Panc1 (cell line): ENCODE measurements at regions not wholly inside any gene's neighbourhood (a gene's known extent, or its start where the extent isn't known, plus 50 kb on each side); places are given as distances from the start of the nearest gene placed in this dataset.

Source experiments
- ATAC-seq: fragments of 200-7000 bp; cut with Tn5 transposase; 2 replicates; pipeline ENCODE4 v1.9.1; 2020; ENCODE audit warnings: mild to moderate bottlenecking, moderate library complexity
- BruUV-seq: library from RNA; stranded (reverse); fragments of 400-500 nt; replicated peaks from 2 replicates; lab custom pipeline; 2021; lab: Mats Ljungman, UMichigan
- CTCF ChIA-PET: fragments of 300-600 bp; sonication (Branson Sonifier 250); formaldehyde crosslinking; loops from one replicate; lab custom pipeline; 2022; ENCODE audit warnings: antibody characterized with exemption; lab: Charles Lee
- POLR2A ChIA-PET: fragments of 300-600 bp; sonication (Branson Sonifier 250); formaldehyde crosslinking; loops from one replicate; lab custom pipeline; 2022; ENCODE audit warnings: antibody characterized with exemption; lab: Charles Lee
- DNase-seq: peaks from one replicate; pipeline ENCODE4 v3.0.0-alpha.2; 2010; ENCODE audit warnings: low read depth, low spot score
- H3K27ac ChIP-seq: 2 replicates; pipeline ENCODE4 v1.5.1; 2011; ENCODE audit warnings: mild to moderate bottlenecking, low read length, inconsistent platforms
- H3K27me3 ChIP-seq: fragments of 200-500 bp; sonication (Bioruptor generic); 2 replicates; pipeline ENCODE4 v1.6.0; 2014; ENCODE audit warnings: low read length, inconsistent platforms; ENCODE audit not compliant: control insufficient read depth, insufficient read depth
- H3K36me3 ChIP-seq: fragments of 200-500 bp; sonication (Bioruptor generic); 2 replicates; pipeline ENCODE4 v1.5.1; 2014; ENCODE audit warnings: inconsistent platforms, mild to moderate bottlenecking, low read length, moderate library complexity; ENCODE audit not compliant: control insufficient read depth, insufficient read depth
- H3K4me1 ChIP-seq: 2 replicates; pipeline ENCODE4 v1.5.1; 2011; ENCODE audit warnings: inconsistent platforms, mild to moderate bottlenecking, low read length, moderate library complexity; ENCODE audit not compliant: control insufficient read depth, insufficient read depth
- H3K4me3 ChIP-seq, 2 experiments: 2 replicates each; pipeline ENCODE4 v1.5.1; 2011 to 2012; ENCODE audit warnings: low read depth in 2 of 2, low read length in 2 of 2, mild to moderate bottlenecking in 2 of 2, inconsistent platforms in 1 of 2, moderate library complexity in 1 of 2
- H3K9me3 ChIP-seq: fragments of 200-500 bp; sonication (Bioruptor generic); 2 replicates; pipeline ENCODE4 v1.5.1; 2014; ENCODE audit warnings: low read depth, mild to moderate bottlenecking, inconsistent platforms, low read length, moderate library complexity; ENCODE audit not compliant: control insufficient read depth, insufficient read depth
- CTCF ChIP-seq: fragments of 450-650 bp; IDR thresholded peaks from 2 replicates; pipeline ENCODE4 v1.5.1; 2017; ENCODE audit warnings: mild to moderate bottlenecking
- POLR2AphosphoS5 ChIP-seq: IDR thresholded peaks from 2 replicates; pipeline ENCODE4 v1.6.1; 2012; ENCODE audit warnings: mild to moderate bottlenecking, low read depth, low read length, moderate library complexity
- REST ChIP-seq, 2 experiments: IDR thresholded peaks; 2 replicates each; pipeline ENCODE4 v1.6.1; 2011 to 2012; ENCODE audit warnings: low read depth in 2 of 2, control low read depth in 1 of 2, low read length in 1 of 2, mild to moderate bottlenecking in 1 of 2, moderate library complexity in 1 of 2; ENCODE audit not compliant: insufficient read depth in 1 of 2
- SIN3A ChIP-seq: IDR thresholded peaks from 2 replicates; pipeline ENCODE4 v1.6.1; 2012; ENCODE audit warnings: low read depth, mild to moderate bottlenecking, low read length, moderate library complexity, borderline replicate concordance; ENCODE audit not compliant: insufficient read depth
- TCF7L2 ChIP-seq: IDR thresholded peaks from 2 replicates; pipeline ENCODE4 v1.6.1; 2011; ENCODE audit warnings: mild to moderate bottlenecking, low read depth, low read length, inconsistent platforms
- in situ Hi-C: cut with HindIII; loops from 2 replicates; pipeline ENCODE4 v1.10.0; 2016; ENCODE audit warnings: low sequenced_read_pairs, low pct_unique_long_range_greater_than_20kb
- intact Hi-C: fragments of 100-400 bp; cut with micrococcal nuclease; formaldehyde crosslinking; loops from one replicate; pipeline ENCODE4 v1.10.0; 2022; ENCODE audit not compliant: unreplicated experiment

GRCh38 chr7:145831616-145832206, 284.9 kb upstream of the CNTNAP2 start:
- no peak for DNase-seq
- intact Hi-C loops (no loop called here), in situ Hi-C loops (no loop called here)
- no TSS peak for BruUV-seq
- POLR2A ChIA-PET, result no interaction called here
- no peaks in the 10 kb centered on the region for H3K36me3 ChIP-seq
- H3K27me3 ChIP-seq, result no peaks in the 10 kb centered on the region
- no peak overlapping the region for H3K27ac ChIP-seq
- H3K4me3 ChIP-seq, result no peak overlapping the region
- ATAC-seq, result no peak
- no peaks in the 10 kb centered on the region for H3K4me1 ChIP-seq
- CTCF ChIA-PET, result no interaction called here
- TF ChIP-seq TCF7L2 (no peak), SIN3A (no peak), POLR2AphosphoS5 (no peak), REST (IDR thresholded peaks at IDR 0.05; ENCODE audit: insufficient read depth in 1 of 2, low read depth in 2 of 2, low read length in 1 of 2) (no peak), CTCF (no peak)
- no peaks in the 10 kb centered on the region; the same call in 1 of the 2 replicates for H3K9me3 ChIP-seq

- Histone ChIP-seq H3K4me3 (no peak overlapping the region), H3K27me3 (no peaks in the 10 kb centered on the region), H3K36me3 (no peaks in the 10 kb centered on the region), H3K27ac (no peak overlapping the region), H3K9me3 (0 out of 2 replicates have a peak, but pooled peaks cover 4% of the 10 kb centered on the region), H3K4me1 (no peaks in the 10 kb centered on the region)
- ChIA-PET POLR2A (no interaction called here), CTCF (no interaction called here)
- intact Hi-C loops (no loop called here), in situ Hi-C loops (no loop called here)
- no peak for DNase-seq
- BruUV-seq, result no TSS peak
- ATAC-seq, result no peak
- TF ChIP-seq REST (IDR thresholded peaks at IDR 0.05; ENCODE audit: insufficient read depth in 1 of 2, low read depth in 2 of 2, low read length in 1 of 2) (no peak), POLR2AphosphoS5 (no peak), SIN3A (no peak)
These were observed 298.9 kb upstream of the CNTNAP2 start for GRCh38 chr7:145817687-145818086.
